KMS-11 (cell line): ENCODE measurements at regions not wholly inside any gene's neighbourhood (a gene's known extent, or its start where the extent isn't known, plus 50 kb on each side); places are given as distances from the start of the nearest gene placed in this dataset.

Experiments
- H2AFZ ChIP-seq: fragments of 200-600 bp; sonication (generic); 2 replicates; pipeline ENCODE4 v1.6.1; 2016; ENCODE audit warnings: antibody characterized with exemption, mixed run types, low read depth
- H3K27ac ChIP-seq: fragments of 200-600 bp; sonication (generic); 2 replicates; pipeline ENCODE4 v1.6.1; 2016; ENCODE audit warnings: mild to moderate bottlenecking, mixed run types
- H3K27me3 ChIP-seq: fragments of 200-600 bp; sonication (generic); 2 replicates; pipeline ENCODE4 v1.6.1; 2017; ENCODE audit warnings: mild to moderate bottlenecking, low read depth, mixed run types, moderate library complexity; ENCODE audit not compliant: insufficient read depth
- H3K36me3 ChIP-seq: fragments of 200-600 bp; sonication (generic); 2 replicates; pipeline ENCODE4 v1.6.1; 2017; ENCODE audit warnings: mild to moderate bottlenecking, mixed run types; ENCODE audit not compliant: insufficient read depth
- H3K4me1 ChIP-seq: fragments of 200-600 bp; sonication (generic); 2 replicates; pipeline ENCODE4 v1.6.1; 2016; ENCODE audit warnings: mild to moderate bottlenecking, low read depth, mixed run types; ENCODE audit not compliant: poor library complexity, severe bottlenecking
- H3K4me2 ChIP-seq: fragments of 200-600 bp; sonication (generic); 2 replicates; pipeline ENCODE4 v1.7.0; 2016; ENCODE audit warnings: mild to moderate bottlenecking, mixed run types
- H3K4me3 ChIP-seq: fragments of 200-600 bp; sonication (generic); IDR thresholded peaks from 2 replicates; pipeline ENCODE4 v1.6.1; 2017; ENCODE audit warnings: low read depth, low read length, mixed read lengths; ENCODE audit not compliant: insufficient read depth
- H3K79me2 ChIP-seq: fragments of 200-600 bp; sonication (generic); 2 replicates; pipeline ENCODE4 v1.6.1; 2016; ENCODE audit warnings: low read depth, mixed run types; ENCODE audit not compliant: insufficient read depth
- H3K9ac ChIP-seq: fragments of 200-600 bp; sonication (generic); 2 replicates; pipeline ENCODE4 v1.6.1; 2016; ENCODE audit warnings: mild to moderate bottlenecking, mixed run types
- H4K20me1 ChIP-seq: fragments of 200-600 bp; sonication (generic); 2 replicates; pipeline ENCODE4 v1.6.1; 2016; ENCODE audit warnings: mild to moderate bottlenecking, mixed run types; ENCODE audit not compliant: insufficient read depth
- CTCF ChIP-seq: fragments of 200-600 bp; sonication (generic); conservative IDR thresholded peaks from 2 replicates; pipeline ENCODE4 v1.6.1; 2017; ENCODE audit warnings: low read depth, mild to moderate bottlenecking, antibody characterized with exemption, low read length, moderate library complexity, mixed read lengths

DNA sequence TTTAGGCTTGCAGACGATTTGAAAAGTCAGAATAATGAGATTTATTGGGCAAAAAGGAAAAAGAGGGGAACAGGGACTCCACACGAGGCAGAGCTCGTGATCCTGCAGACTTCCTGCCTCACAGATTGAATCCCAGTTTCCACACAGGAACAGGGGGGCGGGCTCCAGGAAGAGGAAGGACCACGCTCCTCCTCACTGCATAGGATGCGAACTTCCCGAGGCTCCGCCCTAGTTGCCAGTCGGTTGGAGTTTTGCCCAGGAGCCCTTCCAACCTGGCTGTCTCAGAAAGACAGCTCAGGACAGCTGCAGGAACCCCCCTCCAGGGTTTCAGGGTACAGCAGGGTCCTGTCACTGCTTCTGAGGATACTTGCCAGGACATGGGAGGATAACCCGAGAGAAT is 488.3 kb upstream of the ADARB2 start:
- H3K79me2 ChIP-seq, result no peaks in the 10 kb centered on the region
- no peaks in the 10 kb centered on the region for H4K20me1 ChIP-seq
- H2AFZ ChIP-seq, result no peak overlapping the region
- H3K27ac ChIP-seq, result no peak overlapping the region
- no peak overlapping the region for H3K9ac ChIP-seq
- no peaks in the 10 kb centered on the region for H3K27me3 ChIP-seq
- no peak for TF ChIP-seq CTCF
- H3K4me2 ChIP-seq, result no peak overlapping the region
- H3K4me3 ChIP-seq, result no peak overlapping the region
- no peaks in the 10 kb centered on the region for H3K4me1 ChIP-seq
- H3K36me3 ChIP-seq, result no peaks in the 10 kb centered on the region

DNA sequence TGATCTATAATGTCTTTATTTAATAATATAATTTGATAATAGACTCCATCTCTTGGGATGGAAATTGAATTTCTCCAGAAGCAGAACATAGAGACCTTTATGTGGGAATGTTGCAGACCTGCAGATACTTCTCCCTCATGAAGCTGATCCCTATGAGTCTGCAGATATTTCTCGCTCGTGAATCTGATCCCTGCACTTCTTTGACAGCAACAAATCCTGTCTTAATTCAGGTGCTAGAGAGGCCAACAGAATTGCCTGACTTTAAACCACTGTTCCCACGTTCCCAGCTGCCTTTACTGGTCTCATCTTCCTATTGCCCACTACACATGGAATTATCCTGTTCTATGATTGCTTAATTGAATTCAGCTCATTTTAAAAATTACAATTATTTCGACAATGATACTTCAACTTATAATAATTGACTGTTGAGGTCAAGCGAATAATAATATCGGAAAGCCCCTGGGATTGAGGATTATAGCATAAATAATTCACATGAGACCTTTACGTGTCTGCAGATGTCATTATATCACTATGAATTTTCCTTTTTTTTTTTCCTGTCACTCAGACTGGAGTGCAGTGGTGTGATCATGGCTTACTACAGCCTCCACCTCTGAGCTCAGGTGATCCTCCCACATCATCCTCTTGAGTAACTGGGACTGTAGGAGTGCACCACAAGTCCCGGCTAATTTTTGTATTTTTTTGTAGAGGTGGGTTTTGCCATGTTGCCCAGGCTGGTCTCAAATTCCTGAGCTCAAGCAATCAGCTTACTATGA is 486.4 kb upstream of the ADARB2 start:
- Histone ChIP-seq H2AFZ (no peak overlapping the region), H3K4me2 (no peak overlapping the region), H3K36me3 (no peaks in the 10 kb centered on the region), H3K9ac (no peak overlapping the region), H3K4me3 (no peak overlapping the region), H3K27ac (no peak overlapping the region), H4K20me1 (no peaks in the 10 kb centered on the region), H3K79me2 (no peaks in the 10 kb centered on the region), H3K4me1 (no peaks in the 10 kb centered on the region), H3K27me3 (no peaks in the 10 kb centered on the region)
- TF ChIP-seq CTCF, result no peak

DNA sequence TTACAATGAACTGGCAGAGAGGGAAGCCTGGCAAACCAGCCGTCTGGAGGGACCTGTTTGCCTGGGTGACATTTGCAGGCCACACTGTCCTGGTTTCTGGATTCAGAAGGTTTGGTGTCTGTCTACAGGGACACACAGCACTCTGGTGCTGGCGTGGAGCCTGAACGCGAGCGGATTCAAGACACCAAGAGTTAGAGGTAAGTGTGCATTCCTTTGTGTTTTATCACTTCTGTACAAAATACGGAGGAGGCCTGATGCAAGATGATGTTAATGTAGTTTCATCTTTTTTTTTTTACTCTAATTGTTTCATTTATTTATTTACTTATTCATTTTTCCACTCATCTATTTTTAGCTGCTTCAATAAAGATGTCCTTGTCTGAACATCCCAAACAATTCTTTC is 485.3 kb upstream of the ADARB2 start:
- Histone ChIP-seq H3K4me2 (no peak overlapping the region), H2AFZ (no peak overlapping the region), H3K27me3 (no peaks in the 10 kb centered on the region), H3K27ac (no peak overlapping the region), H3K36me3 (no peaks in the 10 kb centered on the region), H3K4me3 (no peak overlapping the region), H3K9ac (no peak overlapping the region), H3K4me1 (no peaks in the 10 kb centered on the region), H4K20me1 (no peaks in the 10 kb centered on the region), H3K79me2 (no peaks in the 10 kb centered on the region)
- TF ChIP-seq CTCF, result no peak

- no peak for TF ChIP-seq CTCF
- H2AFZ ChIP-seq, result no peak overlapping the region
- no peak overlapping the region for H3K9ac ChIP-seq
- H3K36me3 ChIP-seq, result no peaks in the 10 kb centered on the region
- no peak overlapping the region for H3K27ac ChIP-seq
- no peak overlapping the region for H3K4me3 ChIP-seq
- H4K20me1 ChIP-seq, result no peaks in the 10 kb centered on the region
- no peak overlapping the region for H3K4me2 ChIP-seq
- no peaks in the 10 kb centered on the region for H3K4me1 ChIP-seq
- no peaks in the 10 kb centered on the region for H3K79me2 ChIP-seq
- H3K27me3 ChIP-seq, result no peaks in the 10 kb centered on the region
Observed at GRCh38 chr10:2214805-2215204, 477.5 kb upstream of the ADARB2 start.
